ENCODE measurements at regions not wholly inside any gene's neighbourhood (a gene's known extent, or its start where the extent isn't known, plus 50 kb on each side); places are given as distances from the start of the nearest gene placed in this dataset.
"Not testable (repeated sequence)": the region's sequence is repeated elsewhere in the genome, so short reads cannot be mapped to it uniquely, and the experiment has no call there.

GRCh38 chr1:112114540-112114939, 125.1 kb upstream of the KCND3 start:
- no peak overlapping the region for H3K4me3 Mint-ChIP-seq
- H3K4me1 Mint-ChIP-seq, result no peaks in the 10 kb centered on the region
- H3K36me3 Mint-ChIP-seq, result peaks cover 0 to 7% (median 0%) of the 10 kb centered on the region in 3 donors
- POLR2A ChIA-PET, result no interaction called here
- no peak for ATAC-seq
- DNase-seq, result no peak
- H3K27me3 Mint-ChIP-seq, result peaks cover 18 to 66% (median 37%) of the 10 kb centered on the region in 5 donors
- H3K9me3 Mint-ChIP-seq, result peaks cover 0 to 16% (median 0%) of the 10 kb centered on the region in 9 donors
- no peak overlapping the region for H3K27ac Mint-ChIP-seq

GRCh38 chr1:112126598-112126997, 137.1 kb upstream of the KCND3 start:
- no peaks in the 10 kb centered on the region for H3K4me1 Mint-ChIP-seq
- POLR2A ChIA-PET, result no interaction called here
- H3K27me3 Mint-ChIP-seq, result peaks cover 0 to 7% (median 5%) of the 10 kb centered on the region in 5 donors
- ATAC-seq (no peak), DNase-seq (no peak)
- H3K9me3 Mint-ChIP-seq, result no peaks in the 10 kb centered on the region
- H3K27ac Mint-ChIP-seq, result no peak overlapping the region
- no peaks in the 10 kb centered on the region for H3K36me3 Mint-ChIP-seq
- no peak overlapping the region for H3K4me3 Mint-ChIP-seq

- ATAC-seq, H3K4me3 Mint-ChIP-seq, H3K36me3 Mint-ChIP-seq, H3K4me1 Mint-ChIP-seq, POLR2A ChIA-PET, DNase-seq, H3K9me3 Mint-ChIP-seq: not testable (repeated sequence)
- Mint-ChIP-seq H3K27me3 (peaks cover 0 to 17% (median 9%) of the 10 kb centered on the region in 5 donors), H3K27ac (peak overlapping the region in 1 of 10 donors; percentile 14)
Observed at GRCh38 chr1:112127606-112128005, 138.1 kb upstream of the KCND3 start.

- peaks cover 5 to 45% (median 17%) of the 10 kb centered on the region in 5 donors for H3K27me3 Mint-ChIP-seq
- H3K36me3 Mint-ChIP-seq, result no peaks in the 10 kb centered on the region
- H3K9me3 Mint-ChIP-seq, result no peaks in the 10 kb centered on the region
- no peak for DNase-seq
- no peak overlapping the region for H3K4me3 Mint-ChIP-seq
- H3K4me1 Mint-ChIP-seq, result no peaks in the 10 kb centered on the region
- POLR2A ChIA-PET, result no interaction called here
- no peak overlapping the region for H3K27ac Mint-ChIP-seq
- no peak for ATAC-seq
Observed at GRCh38 chr1:112133487-112133886, 144.0 kb upstream of the KCND3 start.

GRCh38 chr1:112140743-112141142, 151.3 kb upstream of the KCND3 start:
- Mint-ChIP-seq H3K4me3 (no peak overlapping the region), H3K36me3 (no peaks in the 10 kb centered on the region), H3K27me3 (peaks cover 9 to 62% (median 34%) of the 10 kb centered on the region in 5 donors), H3K9me3 (peaks cover 0 to 4% (median 0%) of the 10 kb centered on the region in 9 donors), H3K4me1 (no peaks in the 10 kb centered on the region), H3K27ac (no peak overlapping the region)
- no peak for ATAC-seq
- POLR2A ChIA-PET, result no interaction called here
- DNase-seq, result no peak

GRCh38 chr1:112141301-112141700, 151.8 kb upstream of the KCND3 start:
- peaks cover 9 to 62% (median 36%) of the 10 kb centered on the region in 5 donors for H3K27me3 Mint-ChIP-seq
- POLR2A ChIA-PET, result no interaction called here
- no peaks in the 10 kb centered on the region for H3K4me1 Mint-ChIP-seq
- ATAC-seq (no peak), DNase-seq (no peak)
- H3K4me3 Mint-ChIP-seq, result no peak overlapping the region
- H3K27ac Mint-ChIP-seq, result no peak overlapping the region
- H3K36me3 Mint-ChIP-seq, result no peaks in the 10 kb centered on the region
- H3K9me3 Mint-ChIP-seq, result peaks cover 0 to 4% (median 0%) of the 10 kb centered on the region in 9 donors

- peaks cover 9 to 62% (median 36%) of the 10 kb centered on the region in 5 donors for H3K27me3 Mint-ChIP-seq
Observed at GRCh38 chr1:112141923-112142322, 152.5 kb upstream of the KCND3 start.

GRCh38 chr1:112143871-112144441, 154.5 kb upstream of the KCND3 start:
- Mint-ChIP-seq H3K36me3 (peaks cover 0 to 11% (median 0%) of the 10 kb centered on the region in 3 donors), H3K4me3 (no peak overlapping the region), H3K9me3 (peaks cover 2 to 18% (median 11%) of the 10 kb centered on the region in 9 donors), H3K27me3 (peaks cover 11 to 51% (median 46%) of the 10 kb centered on the region in 5 donors), H3K4me1 (no peaks in the 10 kb centered on the region), H3K27ac (no peak overlapping the region)
- ATAC-seq (no peak), DNase-seq (no peak)
- POLR2A ChIA-PET, result no interaction called here

More at GRCh38 chr1:112141923-112142322, 152.5 kb upstream of the KCND3 start:
- Mint-ChIP-seq H3K4me1 (no peaks in the 10 kb centered on the region), H3K4me3 (no peak overlapping the region), H3K27ac (no peak overlapping the region), H3K9me3 (peaks cover 0 to 4% (median 0%) of the 10 kb centered on the region in 9 donors), H3K36me3 (no peaks in the 10 kb centered on the region)
- DNase-seq (no peak), ATAC-seq (no peak)
- POLR2A ChIA-PET, result no interaction called here

- H3K4me3 Mint-ChIP-seq, result no peak overlapping the region
- DNase-seq (no peak), ATAC-seq (no peak)
- peaks cover 2 to 26% (median 12%) of the 10 kb centered on the region in 9 donors for H3K9me3 Mint-ChIP-seq
- peaks cover 10 to 46% (median 42%) of the 10 kb centered on the region in 5 donors for H3K27me3 Mint-ChIP-seq
- H3K4me1 Mint-ChIP-seq, result no peaks in the 10 kb centered on the region
- POLR2A ChIA-PET, result no interaction called here
- no peak overlapping the region for H3K27ac Mint-ChIP-seq
- H3K36me3 Mint-ChIP-seq, result peaks cover 0 to 12% (median 0%) of the 10 kb centered on the region in 3 donors
Observed at GRCh38 chr1:112144733-112145426, 155.4 kb upstream of the KCND3 start.

- Mint-ChIP-seq H3K27ac (no peak overlapping the region), H3K27me3 (peaks cover 9 to 52% (median 37%) of the 10 kb centered on the region in 5 donors), H3K4me1 (no peaks in the 10 kb centered on the region), H3K9me3 (peaks cover 2 to 32% (median 16%) of the 10 kb centered on the region in 9 donors), H3K36me3 (peaks cover 0 to 16% (median 0%) of the 10 kb centered on the region in 3 donors), H3K4me3 (no peak overlapping the region)
- DNase-seq (no peak), ATAC-seq (no peak)
- POLR2A ChIA-PET, result no interaction called here
Observed at GRCh38 chr1:112146201-112146715, 156.8 kb upstream of the KCND3 start.

GRCh38 chr1:112160214-112160613, 170.7 kb upstream of the KCND3 start:
- POLR2A ChIA-PET, H3K4me3 Mint-ChIP-seq, ATAC-seq, H3K36me3 Mint-ChIP-seq, DNase-seq, H3K4me1 Mint-ChIP-seq, H3K27ac Mint-ChIP-seq: not testable (repeated sequence)
- Mint-ChIP-seq H3K27me3 (peaks cover 11 to 48% (median 16%) of the 10 kb centered on the region in 5 donors), H3K9me3 (peaks cover 0 to 21% (median 7%) of the 10 kb centered on the region in 9 donors)

- POLR2A ChIA-PET, result no interaction called here
- DNase-seq (no peak), ATAC-seq (no peak)
- H3K9me3 Mint-ChIP-seq, result peaks cover 0 to 23% (median 6%) of the 10 kb centered on the region in 9 donors
- no peak overlapping the region for H3K4me3 Mint-ChIP-seq
- peaks cover 14 to 76% (median 22%) of the 10 kb centered on the region in 5 donors for H3K27me3 Mint-ChIP-seq
- no peak overlapping the region for H3K27ac Mint-ChIP-seq
- H3K4me1 Mint-ChIP-seq, result no peaks in the 10 kb centered on the region
- H3K36me3 Mint-ChIP-seq, result peaks cover 0 to 6% (median 3%) of the 10 kb centered on the region in 3 donors
Observed at GRCh38 chr1:112165375-112165774, 175.9 kb upstream of the KCND3 start.

- POLR2A ChIA-PET, result no interaction called here
- Mint-ChIP-seq H3K4me1 (no peaks in the 10 kb centered on the region), H3K27ac (no peak overlapping the region), H3K27me3 (peaks cover 11 to 47% (median 18%) of the 10 kb centered on the region in 5 donors), H3K4me3 (no peak overlapping the region), H3K9me3 (peaks cover 0 to 10% (median 2%) of the 10 kb centered on the region in 9 donors), H3K36me3 (no peaks in the 10 kb centered on the region)
- no peak for ATAC-seq
- DNase-seq, result no peak
Observed at GRCh38 chr1:112169517-112169916, 180.0 kb upstream of the KCND3 start.

Data from naive thymus-derived CD8-positive, alpha-beta T cell (primary cell).